ENCODE measurements at regions not wholly inside any gene's neighbourhood (a gene's known extent, or its start where the extent isn't known, plus 50 kb on each side); places are given as distances from the start of the nearest gene placed in this dataset.

GRCh38 chr4:179823342-179823741 is 2381.1 kb upstream of the AGA start:
- DNase-seq (ENCODE audit: low read depth) = no peak

GRCh38 chr4:179831274-179831673 is 2389.0 kb upstream of the AGA start:
- no peak for DNase-seq (ENCODE audit: low read depth)

DNA sequence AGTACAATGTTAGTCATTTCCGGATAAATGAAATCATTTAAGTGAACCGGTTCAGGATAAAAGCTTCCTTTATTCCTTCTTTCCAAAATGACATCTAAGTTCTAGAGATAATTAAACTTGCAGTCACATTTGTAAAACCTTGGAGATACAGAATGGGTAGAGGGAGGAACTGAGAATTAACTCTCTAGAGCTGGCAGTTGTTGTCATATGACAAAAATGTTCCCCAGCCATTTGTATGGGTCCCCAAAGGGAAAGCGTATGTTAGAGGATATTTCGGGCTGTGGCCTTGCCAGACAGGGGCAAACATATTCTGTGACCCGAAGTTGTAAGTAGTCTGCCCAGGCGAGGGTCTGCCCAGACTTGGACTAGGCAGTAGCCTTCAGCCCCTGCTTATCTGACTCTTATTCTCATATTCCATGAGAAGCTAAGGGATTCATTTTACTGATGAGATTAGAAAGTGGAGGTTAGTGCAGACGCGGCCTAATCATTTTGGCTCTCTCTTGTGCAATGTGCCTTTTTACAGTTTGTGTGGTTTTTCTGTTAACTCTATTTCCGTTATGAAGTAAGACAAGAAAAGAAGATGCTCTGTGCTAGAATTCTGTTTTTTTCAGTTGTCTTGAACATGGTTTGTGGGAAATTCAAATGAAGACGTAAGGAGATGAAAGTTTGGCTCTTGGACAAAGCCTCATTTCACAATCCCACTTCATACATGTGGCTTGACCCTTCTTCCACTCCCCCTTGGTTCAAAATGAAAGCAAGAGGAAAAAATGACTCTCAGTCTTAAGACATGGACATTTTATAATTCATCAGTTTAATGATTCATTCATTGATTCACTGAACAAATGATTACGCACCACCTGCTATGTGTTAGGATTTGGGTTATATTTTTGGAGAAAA is 2394.2 kb upstream of the AGA start:
- DNase-seq (ENCODE audit: low read depth) = no peak

DNA sequence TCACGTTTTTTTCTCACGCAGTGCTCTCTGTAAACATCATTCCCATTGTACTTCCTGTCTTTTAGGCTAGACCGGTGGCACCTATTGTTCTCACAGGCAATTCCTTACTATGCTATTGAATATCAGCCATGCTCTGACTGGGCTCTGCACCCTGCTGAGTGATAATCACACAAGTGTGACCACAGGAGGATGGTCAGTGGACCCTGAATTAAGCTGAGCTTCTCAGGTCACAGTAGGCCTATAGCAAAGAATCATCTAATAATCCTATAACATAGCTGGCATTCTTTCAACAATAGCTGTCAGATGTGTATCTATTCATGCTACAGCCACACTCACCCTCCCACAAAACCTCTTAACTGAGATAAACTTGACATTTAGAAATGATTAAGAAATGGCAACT is 2399.8 kb upstream of the TENM3 start:
- no peak for DNase-seq (ENCODE audit: low read depth)

DNA sequence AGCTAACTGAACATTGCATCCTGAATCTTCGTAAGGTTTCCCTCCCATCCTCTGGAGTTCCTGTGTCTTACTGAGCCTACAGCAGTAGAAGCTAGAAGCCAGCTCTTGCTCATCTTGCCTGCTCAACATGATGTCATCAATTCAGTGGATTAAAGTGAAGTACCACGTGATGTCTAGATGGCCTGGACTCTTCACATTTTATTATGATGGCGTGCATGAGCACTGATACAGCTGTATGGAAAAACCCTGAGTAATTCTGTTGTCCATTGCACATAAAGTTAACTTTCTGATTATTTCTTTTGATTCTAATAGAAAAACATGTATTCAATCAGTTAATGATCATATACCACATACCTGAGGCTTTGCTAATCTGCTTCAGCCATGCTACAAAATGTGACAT is 2387.7 kb upstream of the TENM3 start:
- no peak for DNase-seq (ENCODE audit: low read depth)

DNA sequence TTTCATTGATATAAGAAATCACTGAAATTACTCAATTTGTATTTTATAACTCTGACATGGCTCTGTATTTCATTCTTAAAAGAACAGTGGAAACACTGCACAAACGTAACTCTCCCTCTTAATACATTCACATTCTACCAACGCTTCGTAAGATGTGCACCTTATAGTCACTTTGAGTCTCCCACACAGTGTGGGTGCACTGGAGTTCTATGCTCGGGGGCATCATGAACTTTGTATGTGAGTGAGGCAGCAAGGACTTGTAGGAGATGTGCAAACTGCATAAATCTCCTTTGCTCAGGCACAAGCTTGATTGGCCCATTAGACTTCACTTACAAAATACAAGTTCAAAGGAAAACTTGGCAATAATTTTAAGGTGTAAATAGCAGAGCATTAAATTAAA is 2385.0 kb upstream of the TENM3 start:
- no peak for DNase-seq (ENCODE audit: low read depth)

- DNase-seq (ENCODE audit: low read depth) = no peak
These were observed 2375.8 kb upstream of the TENM3 start for GRCh38 chr4:179867300-179867878.

DNA sequence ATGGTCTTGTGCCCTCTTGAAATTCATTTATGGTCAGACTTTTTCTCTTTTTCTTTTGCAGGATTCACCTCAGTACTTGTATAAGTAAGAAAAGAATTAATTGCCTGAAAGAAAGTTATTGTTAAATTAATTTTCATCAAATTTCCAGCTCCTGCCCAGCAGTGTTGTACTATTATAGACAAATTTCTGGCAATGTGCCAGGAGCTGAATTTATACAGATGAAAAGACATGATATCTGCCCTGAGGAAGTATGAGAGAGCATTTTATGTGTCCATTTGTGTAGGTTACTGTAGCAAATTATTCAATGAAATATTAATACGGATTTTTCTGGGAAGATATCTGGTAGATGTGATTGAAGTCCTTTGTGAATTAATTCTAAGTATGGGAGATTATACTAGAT is 2371.5 kb upstream of the TENM3 start:
- no peak for DNase-seq (ENCODE audit: low read depth)

GRCh38 chr4:179872755-179873154 is 2370.4 kb upstream of the TENM3 start:
- no peak for DNase-seq (ENCODE audit: low read depth)

- DNase-seq (ENCODE audit: low read depth) = no peak
These were observed 2362.4 kb upstream of the TENM3 start for GRCh38 chr4:179880756-179881155.

DNA sequence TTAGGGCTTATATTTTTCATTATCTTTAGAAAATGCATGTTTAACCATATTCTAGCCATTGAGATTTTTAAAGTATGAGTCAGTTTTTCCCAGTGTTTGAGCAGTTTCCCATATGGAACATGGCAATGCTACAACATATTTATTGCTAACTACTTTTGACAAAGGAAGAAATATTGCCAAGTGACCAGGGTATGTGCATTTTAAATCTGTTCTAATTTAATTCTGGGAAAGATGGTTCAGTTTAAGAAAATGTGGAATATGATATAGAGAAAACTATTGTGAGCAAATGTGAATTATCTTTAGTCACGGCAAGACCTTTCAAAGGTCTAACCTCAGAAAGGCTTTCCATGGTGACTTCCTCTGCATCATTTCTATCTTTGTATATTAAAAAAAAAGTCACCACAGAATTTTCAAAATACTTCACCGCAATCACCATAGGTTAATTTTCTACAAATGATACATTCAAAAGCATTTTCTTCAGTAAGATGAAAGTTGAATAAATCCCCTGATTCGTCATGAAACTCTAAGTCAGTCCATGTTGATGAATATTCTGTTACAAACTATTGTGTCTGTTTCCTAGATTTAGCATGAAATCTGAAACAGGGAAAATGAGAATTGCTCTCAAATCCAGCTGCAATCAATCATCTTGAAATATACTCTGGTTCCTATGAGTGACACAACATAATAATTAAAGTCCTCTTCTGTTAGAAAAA is 2349.0 kb upstream of the TENM3 start:
- DNase-seq (ENCODE audit: low read depth) = no peak

DNA sequence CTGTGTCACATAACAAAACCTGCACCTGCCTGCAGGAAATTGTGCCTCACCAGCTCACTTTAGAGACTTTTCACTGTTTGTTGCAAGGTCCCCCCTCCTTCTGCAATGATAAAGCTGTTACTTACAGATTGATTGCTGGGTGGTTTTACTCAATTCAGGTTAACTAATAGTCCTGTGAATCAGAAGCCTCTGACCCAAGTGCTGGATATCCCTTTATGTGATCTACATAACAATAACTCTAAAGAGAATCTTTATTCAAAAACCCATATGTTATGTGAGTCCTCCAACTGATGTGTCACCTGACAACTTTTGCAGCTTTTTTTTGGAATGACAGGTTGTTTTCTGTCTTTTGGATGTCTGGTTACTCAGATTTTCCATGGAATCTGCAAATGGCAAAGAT is 2323.6 kb upstream of the TENM3 start:
- DNase-seq (ENCODE audit: low read depth) = no peak

GRCh38 chr4:179927473-179927872 is 2315.7 kb upstream of the TENM3 start:
- no peak for DNase-seq (ENCODE audit: low read depth)

- DNase-seq (ENCODE audit: low read depth) = no peak
These were observed 2301.3 kb upstream of the TENM3 start for GRCh38 chr4:179941911-179942310.

DNA sequence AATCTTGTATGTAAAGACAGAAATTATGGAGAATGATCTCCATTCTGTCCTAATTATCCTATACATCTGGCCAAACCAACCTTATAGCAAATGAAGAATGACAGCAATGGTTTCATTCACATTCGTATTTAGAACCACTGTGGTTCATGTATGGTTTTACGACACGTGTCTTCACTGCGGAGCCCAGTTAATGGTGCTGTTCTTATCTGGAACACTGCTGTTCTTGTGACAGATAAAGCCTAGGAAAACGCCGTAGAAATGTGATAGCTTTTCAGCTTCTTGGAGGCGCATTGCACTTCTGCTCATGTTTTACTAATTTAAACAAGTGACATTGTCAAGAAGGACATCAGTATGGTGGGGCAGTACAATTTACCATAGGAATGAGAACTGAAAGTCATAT is 2266.4 kb upstream of the TENM3 start:
- DNase-seq (ENCODE audit: low read depth) = no peak

DNA sequence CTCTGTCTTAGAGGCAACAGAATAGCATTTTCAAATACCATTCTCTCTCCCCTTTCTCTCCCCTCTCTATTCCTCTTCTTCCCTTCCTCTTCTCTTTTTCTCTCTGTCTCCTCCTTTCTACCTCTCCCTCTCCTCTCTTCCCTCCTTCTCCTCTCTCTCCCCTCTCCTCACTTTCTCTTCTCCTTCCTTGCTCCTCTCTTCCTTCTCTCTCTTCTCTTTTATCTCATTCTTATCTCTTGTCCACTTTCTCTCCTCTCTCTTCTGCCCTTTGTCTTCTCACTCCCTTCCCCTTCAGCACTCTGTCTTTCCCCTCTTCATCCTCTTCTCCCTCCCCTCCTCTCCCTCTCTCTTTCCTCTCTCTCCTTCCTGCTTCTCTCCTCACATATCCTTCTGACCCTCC is 2265.8 kb upstream of the TENM3 start:
- DNase-seq (ENCODE audit: low read depth) = no peak

- no peak for DNase-seq (ENCODE audit: low read depth)
These were observed 2262.0 kb upstream of the TENM3 start for GRCh38 chr4:179981161-179981560.

- DNase-seq (ENCODE audit: low read depth) = no peak
These were observed 2253.2 kb upstream of the TENM3 start for GRCh38 chr4:179989975-179990374.

- no peak for DNase-seq (ENCODE audit: low read depth)
These were observed 2233.9 kb upstream of the TENM3 start for GRCh38 chr4:180009316-180009715.

DNA sequence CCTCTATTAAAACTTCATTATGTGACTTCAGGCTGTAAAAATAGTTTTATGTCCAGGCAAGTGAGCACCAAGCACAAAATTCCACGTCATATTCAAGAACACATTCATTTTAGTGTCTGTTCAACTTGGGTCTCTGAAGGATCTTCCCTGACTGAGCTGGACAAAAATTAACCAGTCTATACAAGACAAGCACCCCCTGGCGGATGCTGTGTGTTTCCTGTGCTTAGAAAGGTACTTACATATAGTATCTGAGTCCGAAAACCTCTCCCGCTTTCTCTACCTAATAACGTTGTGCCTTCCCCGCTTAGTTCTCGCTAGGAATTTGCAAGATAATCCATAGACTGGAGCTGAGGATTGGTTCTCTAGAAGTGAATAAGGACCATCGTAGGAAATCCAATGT is 2214.5 kb upstream of the TENM3 start:
- DNase-seq (ENCODE audit: low read depth) = no peak

DNA sequence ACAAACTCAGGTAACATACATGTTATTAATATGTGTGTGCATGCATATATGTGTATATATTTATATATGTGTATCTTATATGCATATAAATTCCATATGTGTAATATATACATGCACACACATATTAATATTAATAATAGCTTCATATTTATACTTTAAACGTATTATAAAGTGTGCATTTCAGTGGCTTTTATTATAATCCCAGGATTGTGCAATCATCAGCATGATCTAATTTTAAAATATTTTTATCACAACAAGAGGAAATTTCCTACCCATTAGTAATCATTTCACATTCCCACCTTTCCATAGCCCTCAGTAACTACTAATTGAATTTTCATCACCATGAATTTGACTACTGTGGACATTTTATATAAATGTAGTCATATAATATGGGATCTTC is 2211.9 kb upstream of the TENM3 start:
- no peak for DNase-seq (ENCODE audit: low read depth)

DNA sequence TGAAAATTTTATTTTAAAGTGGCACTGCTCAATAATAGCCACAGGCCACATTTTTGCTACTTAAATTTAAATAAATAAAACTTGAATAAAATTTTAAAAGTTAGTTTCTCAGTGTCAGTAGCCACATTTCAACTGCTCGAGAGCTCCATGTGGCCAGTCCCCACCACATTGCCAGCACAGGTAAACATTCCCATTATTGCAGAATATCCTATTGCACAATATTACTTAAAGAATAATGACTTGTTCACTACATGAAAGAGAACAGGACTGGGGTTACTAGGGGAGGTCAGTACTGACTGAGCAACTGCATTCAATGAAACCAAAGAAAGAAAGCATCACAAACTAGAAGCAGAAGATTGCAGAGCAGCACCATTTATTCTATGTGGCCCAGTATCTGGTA is 2201.6 kb upstream of the TENM3 start:
- no peak for DNase-seq (ENCODE audit: low read depth)

DNA sequence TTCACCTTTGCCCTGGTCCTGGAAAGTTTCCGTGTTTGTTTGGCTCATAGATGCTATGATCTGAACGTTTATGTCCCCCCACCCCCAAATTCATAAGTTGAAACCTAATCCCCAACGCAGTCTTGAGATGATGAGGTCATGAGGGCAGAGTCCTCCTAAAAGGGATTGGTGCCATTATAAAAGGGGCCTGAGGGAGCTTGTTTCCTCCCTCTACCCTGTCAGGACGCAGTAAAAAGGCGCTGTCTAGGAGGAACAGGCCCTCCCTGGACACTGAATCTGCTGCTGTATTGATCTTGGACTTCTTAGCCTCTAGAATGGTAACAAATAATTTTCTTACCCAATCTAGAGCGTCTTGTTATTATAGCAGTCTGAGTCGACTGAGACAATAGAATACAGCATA is 2190.6 kb upstream of the TENM3 start:
- no peak for DNase-seq (ENCODE audit: low read depth)

Measured in activated T-helper 1 cell treated with Interleukin-2 at 50 U/mL for 16 hours (primary cell).